ENCODE measurements at regions not wholly inside any gene's neighbourhood (a gene's known extent, or its start where the extent isn't known, plus 50 kb on each side); places are given as distances from the start of the nearest gene placed in this dataset.

GRCh38 chr16:89027281-89027680 is 50.3 kb upstream of the CBFA2T3 start:
- no peak overlapping the region for H3K4me3 ChIP-seq (ENCODE audit: low read depth, low read length)
- DNase-seq (ENCODE audit: low read depth, low spot score), result no peak
- TF ChIP-seq, protein P1, sequence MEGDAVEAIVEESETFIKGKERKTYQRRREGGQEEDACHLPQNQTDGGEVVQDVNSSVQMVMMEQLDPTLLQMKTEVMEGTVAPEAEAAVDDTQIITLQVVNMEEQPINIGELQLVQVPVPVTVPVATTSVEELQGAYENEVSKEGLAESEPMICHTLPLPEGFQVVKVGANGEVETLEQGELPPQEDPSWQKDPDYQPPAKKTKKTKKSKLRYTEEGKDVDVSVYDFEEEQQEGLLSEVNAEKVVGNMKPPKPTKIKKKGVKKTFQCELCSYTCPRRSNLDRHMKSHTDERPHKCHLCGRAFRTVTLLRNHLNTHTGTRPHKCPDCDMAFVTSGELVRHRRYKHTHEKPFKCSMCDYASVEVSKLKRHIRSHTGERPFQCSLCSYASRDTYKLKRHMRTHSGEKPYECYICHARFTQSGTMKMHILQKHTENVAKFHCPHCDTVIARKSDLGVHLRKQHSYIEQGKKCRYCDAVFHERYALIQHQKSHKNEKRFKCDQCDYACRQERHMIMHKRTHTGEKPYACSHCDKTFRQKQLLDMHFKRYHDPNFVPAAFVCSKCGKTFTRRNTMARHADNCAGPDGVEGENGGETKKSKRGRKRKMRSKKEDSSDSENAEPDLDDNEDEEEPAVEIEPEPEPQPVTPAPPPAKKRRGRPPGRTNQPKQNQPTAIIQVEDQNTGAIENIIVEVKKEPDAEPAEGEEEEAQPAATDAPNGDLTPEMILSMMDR (IDR thresholded peaks at IDR 0.05; ENCODE audit: low read depth, low read length), result no peak
- in situ Hi-C loops (cut with HindIII; ENCODE audit: low sequenced_read_pairs), result no loop called here

- no peak overlapping the region for H3K4me3 ChIP-seq (ENCODE audit: low read depth, low read length)
- in situ Hi-C loops (cut with HindIII; ENCODE audit: low sequenced_read_pairs), result no loop called here
- no peak for DNase-seq (ENCODE audit: low read depth, low spot score)
- TF ChIP-seq, protein P1 (IDR thresholded peaks at IDR 0.05; ENCODE audit: low read depth, low read length), result no peak
These were observed 55.0 kb upstream of the CBFA2T3 start for GRCh38 chr16:89031715-89032659.

GRCh38 chr16:89033304-89033703 is 56.3 kb upstream of the CBFA2T3 start:
- no peak for DNase-seq (ENCODE audit: low read depth, low spot score)
- in situ Hi-C loops (cut with HindIII; ENCODE audit: low sequenced_read_pairs), result no loop called here
- no peak overlapping the region for H3K4me3 ChIP-seq (ENCODE audit: low read depth, low read length)
- TF ChIP-seq, protein P1 (IDR thresholded peaks at IDR 0.05; ENCODE audit: low read depth, low read length), result no peak

DNA sequence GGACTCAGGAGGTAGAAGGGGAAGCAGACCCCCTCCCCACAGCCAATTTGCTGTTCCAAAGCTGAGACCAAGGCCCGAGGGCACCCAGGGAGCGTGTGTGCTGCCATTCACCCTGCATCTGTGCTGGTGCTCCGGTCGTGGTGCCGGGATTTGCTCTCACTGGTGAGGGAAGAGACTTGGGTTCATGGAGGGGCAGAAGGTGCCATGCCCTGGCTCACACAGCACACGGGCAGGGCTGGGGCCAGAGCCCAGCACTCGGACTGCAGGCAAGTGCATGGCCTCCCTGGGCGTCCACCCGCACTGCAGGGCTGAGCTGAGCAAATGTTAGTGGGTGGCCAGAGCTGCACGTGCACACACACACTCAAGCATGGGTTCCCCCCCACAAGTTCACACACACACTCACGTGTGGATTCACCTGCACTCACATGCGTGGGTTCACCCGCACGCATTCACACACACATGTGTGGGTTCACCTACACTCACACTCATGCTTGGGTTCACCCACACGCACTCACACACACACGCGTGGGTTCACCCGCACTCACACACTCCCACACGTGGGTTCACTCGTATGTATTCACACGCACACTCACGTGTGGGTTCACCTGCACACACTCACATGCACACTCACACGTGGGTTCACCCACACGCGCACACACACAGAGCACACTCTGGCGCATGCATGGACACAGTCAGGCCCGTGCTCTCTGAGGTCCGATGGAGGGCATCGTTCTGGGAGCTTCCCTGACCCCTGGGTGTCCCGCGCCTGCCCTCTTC is 57.0 kb upstream of the CBFA2T3 start:
- no peak for DNase-seq (ENCODE audit: low read depth, low spot score)
- in situ Hi-C loops (cut with HindIII; ENCODE audit: low sequenced_read_pairs), result no loop called here
- TF ChIP-seq, protein P1 (IDR thresholded peaks at IDR 0.05; ENCODE audit: low read depth, low read length), result no peak
- H3K4me3 ChIP-seq (ENCODE audit: low read depth, low read length), result no peak overlapping the region

DNA sequence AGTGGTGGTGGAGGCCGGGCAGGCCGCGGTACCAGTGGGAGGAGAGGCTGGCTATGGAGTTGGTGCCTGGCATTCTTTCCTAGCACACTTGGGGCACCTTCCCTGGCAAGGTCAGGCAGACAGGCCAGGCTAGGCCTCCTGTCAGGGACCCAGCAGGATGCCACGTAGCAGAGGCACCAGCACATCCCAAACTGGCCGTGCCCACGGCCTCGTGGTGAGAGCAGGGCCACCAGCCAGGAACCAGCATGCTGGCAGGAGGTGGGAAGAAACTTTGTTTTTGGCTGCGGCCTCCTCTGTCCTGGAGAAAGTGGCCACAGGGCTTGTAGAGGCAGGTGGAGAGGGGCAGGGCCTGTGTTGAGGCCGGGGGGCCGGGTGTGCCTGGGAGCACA is 57.6 kb upstream of the CBFA2T3 start:
- in situ Hi-C loops (cut with HindIII; ENCODE audit: low sequenced_read_pairs), result no loop called here
- no peak overlapping the region for H3K4me3 ChIP-seq (ENCODE audit: low read depth, low read length)
- TF ChIP-seq, protein P1 (IDR thresholded peaks at IDR 0.05; ENCODE audit: low read depth, low read length), result no peak
- DNase-seq (ENCODE audit: low read depth, low spot score), result no peak

- TF ChIP-seq, protein P1 (IDR thresholded peaks at IDR 0.05; ENCODE audit: low read depth, low read length), result no peak
- DNase-seq (ENCODE audit: low read depth, low spot score), result no peak
- in situ Hi-C loops (cut with HindIII; ENCODE audit: low sequenced_read_pairs), result no loop called here
- no peak overlapping the region for H3K4me3 ChIP-seq (ENCODE audit: low read depth, low read length)
These were observed 58.1 kb upstream of the CBFA2T3 start for GRCh38 chr16:89034971-89035668.

Data from astrocyte of the spinal cord (primary cell).